ENCODE measurements at regions not wholly inside any gene's neighbourhood (a gene's known extent, or its start where the extent isn't known, plus 50 kb on each side); places are given as distances from the start of the nearest gene placed in this dataset.

DNA sequence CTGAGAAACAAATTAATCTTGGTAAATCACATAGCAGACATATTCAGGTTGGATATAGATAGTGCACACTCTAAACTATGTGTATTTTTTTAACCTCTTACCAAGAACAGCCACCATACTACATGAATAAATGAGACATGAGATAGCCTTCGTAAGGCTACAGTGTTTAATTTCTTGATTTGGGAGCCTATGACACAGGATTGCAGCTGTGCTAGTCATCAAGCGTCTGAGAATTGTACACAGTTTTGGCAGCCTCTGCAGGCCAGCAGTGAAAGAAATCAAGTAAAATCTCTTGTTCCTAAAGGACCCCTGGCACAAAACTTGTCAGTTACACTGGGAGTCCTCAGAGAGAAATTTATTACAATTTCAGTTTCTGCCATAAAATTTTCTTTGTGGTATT, 236.1 kb downstream of the C12orf50 start:
- DNase-seq (ENCODE audit: low spot score) = no peak

DNA sequence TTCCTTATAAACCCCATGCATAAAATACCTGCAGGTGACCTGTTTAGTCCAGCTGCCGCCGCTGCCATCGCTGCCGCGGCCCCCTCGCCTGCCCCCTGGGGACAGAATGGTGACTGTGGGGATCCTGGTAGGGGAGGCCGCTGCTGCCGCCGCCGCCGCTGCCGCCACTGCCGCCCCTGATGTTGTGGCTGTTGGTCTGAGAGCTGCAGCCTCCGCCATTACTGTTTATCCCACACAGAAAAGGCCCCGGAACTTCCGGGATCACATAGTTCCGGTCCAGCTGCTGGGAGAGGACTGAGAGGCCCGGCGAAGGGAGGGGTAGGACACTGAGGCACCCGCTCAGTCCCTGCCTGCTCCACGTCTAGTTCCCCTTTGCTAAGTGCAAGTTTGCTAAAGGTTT, 244.9 kb downstream of the C12orf50 start:
- DNase-seq (ENCODE audit: low spot score) = no peak

DNA sequence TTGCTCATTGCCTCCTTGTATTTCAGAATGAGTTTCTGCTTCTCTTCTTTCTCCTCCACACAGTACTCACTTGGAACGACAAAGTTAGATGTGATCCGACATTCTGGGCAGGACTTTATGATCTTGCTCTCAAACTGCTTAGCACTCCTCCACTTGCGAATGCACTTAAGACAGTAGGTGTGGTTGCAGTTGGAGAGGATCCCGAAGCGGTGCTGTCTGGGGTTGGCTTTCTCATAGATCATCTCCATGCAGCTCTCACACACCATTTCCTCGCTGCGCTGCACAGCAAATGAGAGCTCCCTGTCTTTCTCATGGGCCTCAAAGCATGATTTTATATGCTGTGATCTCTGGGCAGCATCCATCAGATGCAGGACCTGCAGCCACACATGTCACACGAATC, 245.7 kb downstream of the C12orf50 start:
- DNase-seq (ENCODE audit: low spot score) = no peak

DNA sequence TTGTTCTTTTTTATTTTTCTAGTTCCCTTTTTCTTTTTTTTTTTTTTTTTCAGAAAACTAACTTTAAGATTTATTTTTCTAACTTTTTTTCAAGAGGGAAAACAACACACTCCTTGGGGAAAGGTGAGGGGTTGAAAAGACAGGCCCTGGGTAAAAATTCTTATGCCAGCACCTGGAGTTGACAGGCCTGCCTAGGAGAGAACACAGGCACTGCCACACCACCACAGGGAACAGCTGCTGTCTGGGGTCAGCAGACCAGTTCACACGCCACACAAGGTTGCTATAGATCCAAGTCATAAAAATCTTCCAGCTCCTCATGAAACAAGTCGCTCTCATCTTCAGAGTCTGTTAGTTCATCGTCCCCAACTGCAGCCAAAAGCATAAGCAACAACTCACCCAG, 246.4 kb downstream of the C12orf50 start:
- no peak for DNase-seq (ENCODE audit: low spot score)

DNA sequence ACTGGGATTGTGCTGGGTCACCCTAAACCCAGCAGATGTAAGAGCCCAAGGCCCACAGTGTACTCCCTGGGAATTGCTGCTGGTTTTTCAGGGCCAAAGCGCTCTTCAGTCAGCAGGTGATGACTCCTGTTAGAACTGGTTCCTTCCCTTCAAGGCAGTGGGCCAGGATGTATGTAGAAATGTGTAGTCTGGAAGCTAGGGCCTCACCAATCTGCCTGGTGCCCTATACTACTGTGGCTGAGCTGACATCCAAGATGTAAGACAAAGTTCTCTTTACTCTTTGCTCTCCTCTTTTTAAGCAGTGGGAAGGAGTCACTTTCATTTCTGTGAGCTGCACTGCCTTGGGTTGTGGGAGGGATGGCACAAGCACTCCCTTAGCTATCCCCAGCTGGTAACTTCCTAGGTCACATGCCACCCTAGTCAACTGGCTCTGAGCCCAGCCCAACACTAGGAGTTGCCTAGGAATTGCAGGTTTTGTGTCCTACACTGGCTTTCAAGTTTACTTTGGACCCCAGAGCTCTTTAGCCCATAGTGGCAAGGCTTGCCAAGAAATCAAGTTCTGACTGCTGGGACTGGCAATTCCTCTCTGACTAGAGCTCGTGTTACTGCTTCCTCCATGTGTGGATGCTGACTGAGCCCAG, 249.2 kb downstream of the C12orf50 start:
- no peak for DNase-seq (ENCODE audit: low spot score)

DNA sequence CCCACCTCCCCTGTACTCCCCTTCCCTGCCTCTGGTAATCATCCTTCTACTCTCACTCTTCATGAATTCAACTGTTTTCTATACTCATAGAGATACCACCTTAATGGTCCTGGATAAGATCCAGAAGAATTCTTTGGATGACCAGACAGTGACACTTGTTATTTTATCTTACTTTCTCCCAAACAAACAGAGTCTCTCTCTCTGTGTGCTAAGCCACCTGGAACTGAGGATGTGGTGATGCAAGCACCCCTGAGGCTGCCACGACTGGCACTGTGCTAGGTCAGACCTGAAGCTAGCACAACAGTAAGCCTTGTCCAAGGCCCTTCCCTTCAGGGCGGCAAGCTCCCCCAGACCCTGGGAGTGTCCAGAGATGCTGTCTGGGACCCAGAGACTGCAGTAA, 250.2 kb downstream of the C12orf50 start:
- DNase-seq (ENCODE audit: low spot score) = no peak

DNA sequence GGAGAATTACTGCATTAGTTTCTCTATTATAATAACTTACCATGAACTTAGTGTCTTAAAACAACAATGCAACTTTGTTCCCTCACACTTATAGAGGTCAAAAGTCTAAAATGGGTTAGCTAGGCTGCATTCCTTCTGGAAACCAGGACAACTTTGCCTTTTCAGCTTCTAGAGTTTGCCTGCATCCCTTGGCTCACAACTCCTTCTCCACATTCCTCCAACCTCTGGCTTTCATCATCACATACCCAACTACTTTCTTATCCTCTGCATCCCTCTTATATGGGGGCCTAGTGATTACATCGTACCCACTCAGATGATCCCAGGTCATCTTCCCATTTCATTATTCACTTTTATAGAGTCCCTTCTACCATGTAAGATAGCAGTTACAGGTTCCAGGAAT, 251.1 kb downstream of the C12orf50 start:
- no peak for DNase-seq (ENCODE audit: low spot score)

DNA sequence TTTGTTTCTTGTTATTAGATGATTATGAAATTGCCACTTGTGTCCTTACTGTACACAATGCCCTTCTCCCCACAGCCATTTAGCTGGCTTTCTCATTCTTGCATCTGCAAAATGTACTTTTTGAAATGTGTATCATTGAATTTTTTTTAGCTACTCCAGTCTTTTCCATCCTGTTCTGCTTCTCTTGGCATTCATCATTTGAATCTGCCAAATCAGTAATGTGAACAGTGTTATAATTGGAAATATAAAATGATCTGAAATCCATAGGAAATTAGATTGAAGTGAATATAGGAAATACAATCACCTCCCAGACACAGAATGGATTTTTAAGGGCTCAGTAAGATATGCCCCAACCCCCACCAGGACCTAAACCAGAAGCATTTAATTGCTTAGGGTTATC, 253.4 kb downstream of the C12orf50 start:
- no peak for DNase-seq (ENCODE audit: low spot score)

DNA sequence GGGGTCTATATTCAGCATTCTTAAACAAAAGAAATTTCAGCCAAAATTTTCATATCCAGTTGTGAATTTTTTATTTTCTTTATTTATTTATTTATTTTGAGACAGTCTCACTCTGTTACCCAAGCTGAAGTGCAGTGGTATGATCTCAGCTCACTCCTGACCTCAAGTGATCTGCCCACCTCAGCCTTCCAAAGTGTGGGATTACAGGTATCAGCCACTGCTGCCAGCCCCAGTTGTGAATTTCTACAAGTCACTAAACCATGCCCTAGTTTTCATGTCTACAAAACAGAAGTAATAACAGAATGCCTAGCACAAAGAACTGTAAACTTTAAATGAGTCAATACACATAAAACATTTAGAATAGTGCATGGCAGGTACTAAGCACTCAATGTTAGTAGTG, 254.2 kb downstream of the C12orf50 start:
- no peak for DNase-seq (ENCODE audit: low spot score)

DNA sequence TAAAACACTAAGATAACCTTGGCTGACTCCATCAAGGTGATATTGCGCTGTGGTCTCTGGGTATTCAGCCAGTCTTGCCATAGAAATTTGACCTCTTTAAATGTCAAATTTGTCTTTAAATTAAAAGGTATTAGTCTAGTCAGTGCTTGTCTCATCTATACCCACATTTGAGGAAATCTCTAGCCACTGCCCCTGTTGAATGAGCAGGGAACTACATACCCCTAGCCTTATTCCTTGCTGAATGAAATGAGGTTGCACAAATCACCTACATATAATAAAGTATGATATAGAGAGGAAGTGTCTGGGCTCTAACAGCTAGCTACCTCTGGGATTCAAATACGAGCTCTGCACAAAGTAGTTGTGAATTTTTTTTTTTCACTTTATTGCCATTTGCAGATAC, 256.8 kb downstream of the C12orf50 start:
- no peak for DNase-seq (ENCODE audit: low spot score)

DNA sequence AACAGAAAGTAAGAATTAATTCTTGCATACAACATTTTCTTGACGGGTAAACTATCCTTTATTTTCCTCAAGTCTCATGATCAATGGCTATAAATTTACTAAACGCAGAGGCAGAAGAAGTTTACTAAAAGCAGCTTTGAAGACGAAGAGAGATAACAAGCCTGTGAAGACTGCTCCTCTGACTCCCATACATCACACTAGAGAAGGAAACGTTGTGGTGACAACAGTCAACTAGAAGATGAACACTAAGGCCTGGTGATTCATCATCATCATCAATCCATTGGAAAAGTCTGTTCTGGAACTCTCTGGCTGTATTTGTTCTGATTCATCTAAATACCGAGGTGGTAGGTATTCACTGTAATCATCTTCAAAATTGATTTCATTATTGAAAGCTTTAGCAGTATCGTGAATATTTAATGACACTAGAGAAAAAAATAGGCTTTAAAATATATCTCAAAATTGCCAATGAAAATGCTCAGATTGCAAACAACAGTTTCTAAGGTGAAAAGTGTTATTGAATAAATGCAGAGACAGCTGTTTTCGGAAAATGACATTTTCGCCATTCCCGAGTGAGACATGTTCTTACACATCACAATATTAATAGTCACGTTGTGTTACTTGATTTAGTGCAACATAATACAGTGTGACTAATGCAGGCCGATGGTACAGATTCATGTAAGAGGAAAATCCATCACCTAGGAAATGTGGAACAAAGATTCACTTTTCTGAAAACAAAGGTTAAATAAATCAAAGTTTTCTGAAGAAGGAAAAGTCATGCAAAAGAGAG, 260.5 kb downstream of the C12orf50 start:
- DNase-seq (ENCODE audit: low spot score) = no peak

DNA sequence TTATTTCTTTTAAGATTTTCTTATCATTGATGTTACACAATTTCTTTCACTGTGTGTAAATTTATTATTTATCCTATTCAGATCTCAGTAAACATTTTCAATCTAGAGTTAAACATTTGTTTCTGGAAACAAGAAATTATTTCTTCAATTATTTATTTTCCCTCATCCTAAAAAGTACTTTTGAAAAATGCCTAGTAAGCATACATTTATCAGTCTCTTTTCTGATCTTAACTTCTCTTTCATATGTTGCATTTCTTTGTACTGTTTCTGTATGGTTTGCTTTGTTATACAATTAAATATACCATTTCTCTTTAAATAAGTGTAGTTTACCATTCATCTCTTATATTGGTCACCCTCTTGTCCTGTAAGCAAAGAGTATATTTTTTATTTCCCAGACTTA, 263.2 kb downstream of the C12orf50 start:
- no peak for DNase-seq (ENCODE audit: low spot score)

DNA sequence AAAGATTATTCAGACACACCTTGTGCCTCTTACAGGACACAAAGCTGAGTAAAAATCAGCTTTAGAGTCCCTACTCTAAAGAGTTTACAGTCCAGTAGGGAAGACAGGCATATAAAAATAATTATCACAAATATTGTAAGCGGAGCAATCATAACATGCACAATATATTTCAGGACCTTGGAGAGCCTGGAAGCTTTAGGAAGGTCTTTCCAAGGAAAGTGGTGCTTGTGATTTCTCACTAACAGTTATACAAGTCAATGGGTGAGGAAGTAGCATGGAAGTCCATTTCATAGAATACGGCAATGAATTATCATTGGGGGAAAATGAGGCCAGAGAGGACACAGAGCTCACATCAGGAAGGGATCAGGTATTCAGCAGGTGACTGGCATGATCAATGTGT, 268.3 kb downstream of the C12orf50 start:
- DNase-seq (ENCODE audit: low spot score) = no peak

DNA sequence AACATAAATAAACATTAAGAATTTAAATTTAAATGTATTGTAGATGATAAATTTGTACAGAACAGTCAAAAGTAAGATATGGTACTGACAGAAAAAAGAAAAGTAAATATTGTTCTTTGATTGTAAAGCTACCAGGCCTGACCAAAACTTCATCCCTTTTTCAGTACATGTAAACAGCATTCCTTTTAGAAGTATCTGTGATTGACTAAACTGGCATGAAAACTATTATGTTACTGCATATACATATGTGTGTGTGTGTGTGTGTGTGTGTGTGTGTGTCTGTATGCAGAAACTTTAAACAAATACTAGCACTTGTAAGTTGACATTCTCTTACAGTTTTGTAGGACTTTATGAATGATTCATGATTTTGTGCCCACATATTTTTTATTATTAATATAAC, 270.9 kb downstream of the C12orf50 start:
- DNase-seq (ENCODE audit: low spot score) = no peak

DNA sequence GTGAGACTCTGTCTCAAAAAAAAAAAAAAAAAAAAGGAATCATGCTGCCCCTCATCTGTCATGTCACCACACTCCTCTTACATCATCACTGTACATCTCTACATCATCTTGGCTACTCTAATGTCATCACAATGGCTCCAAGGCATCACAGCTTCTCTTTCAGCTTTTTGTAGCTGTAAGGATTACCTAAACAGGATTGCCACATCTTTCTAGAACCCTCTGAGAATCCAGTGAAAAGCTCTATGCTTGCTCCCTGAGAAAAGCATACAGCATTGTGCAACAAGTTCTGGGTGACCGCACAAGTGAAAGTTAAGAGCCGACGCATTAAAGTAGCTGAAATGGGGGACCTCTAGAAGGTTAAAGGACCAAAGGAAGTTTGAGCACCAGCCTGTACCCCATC, 272.5 kb downstream of the C12orf50 start:
- no peak for DNase-seq (ENCODE audit: low spot score)

DNA sequence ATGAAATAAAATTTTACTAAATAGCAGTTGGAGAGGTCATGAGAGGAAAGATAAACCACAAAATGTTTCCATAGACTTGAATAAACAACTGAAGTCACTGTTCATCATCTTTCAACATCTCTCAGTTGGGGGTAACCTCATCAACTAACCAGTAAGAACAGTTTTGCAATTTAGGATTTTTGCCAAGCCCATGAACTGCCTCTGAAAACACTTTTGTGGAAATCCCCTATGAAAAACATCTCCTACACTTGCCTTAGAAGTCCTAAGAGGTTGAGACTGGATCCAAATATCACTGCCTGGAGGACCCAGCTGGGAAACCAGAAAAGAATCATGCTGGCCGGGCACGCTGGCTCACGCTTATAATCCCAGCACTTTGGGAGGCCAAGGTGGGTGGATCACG, 273.1 kb downstream of the C12orf50 start:
- DNase-seq (ENCODE audit: low spot score) = no peak

DNA sequence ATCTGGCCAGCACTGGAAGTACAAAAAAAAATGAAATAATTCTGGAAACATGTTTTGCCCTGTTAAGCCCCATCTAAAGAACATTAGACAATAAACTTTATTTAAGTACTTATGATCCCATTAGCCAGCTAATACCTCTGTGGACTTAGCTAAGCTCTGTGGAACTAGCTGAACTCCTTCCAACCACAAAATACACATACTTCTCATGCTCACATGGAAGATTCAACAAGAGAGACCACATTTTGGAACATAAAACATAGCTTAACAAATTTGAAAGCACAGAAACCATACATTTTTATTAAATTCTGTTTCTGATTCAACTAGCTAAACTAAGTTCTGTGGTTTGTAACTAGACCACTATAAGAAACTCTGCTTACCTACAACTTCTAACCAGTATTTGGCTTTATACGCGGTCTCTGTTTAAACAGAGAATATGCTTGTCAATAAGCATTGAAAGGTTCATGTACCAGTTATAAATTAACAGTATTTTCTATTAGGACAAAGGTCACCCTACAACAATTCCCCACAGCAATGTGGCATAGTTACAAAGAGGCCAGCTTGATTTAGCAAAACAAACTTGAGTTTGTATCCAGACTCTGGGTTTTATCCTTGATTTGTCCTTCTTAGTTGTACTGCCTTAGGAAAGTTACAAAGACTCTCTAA, 300.1 kb downstream of the C12orf50 start:
- no peak for DNase-seq (ENCODE audit: low spot score)

DNA sequence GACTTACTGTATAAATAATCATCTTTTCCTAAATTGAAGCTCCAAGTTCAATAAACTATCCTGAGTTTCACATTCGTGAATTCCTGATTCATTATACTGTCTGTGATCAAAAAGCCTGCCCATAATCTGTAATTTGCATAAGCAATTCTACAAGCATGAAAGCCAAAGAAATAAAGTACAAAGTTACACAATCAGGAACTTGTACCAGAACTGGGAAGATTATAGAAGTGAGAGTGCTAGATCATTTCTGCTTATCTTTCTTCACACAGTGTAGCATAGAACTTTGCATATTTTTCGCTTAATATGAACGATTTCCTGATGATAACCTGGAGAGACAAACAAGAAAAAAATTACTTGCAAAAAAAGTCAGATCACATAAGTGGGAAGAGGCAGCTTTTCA, 308.2 kb downstream of the C12orf50 start:
- no peak for DNase-seq (ENCODE audit: low spot score)

DNA sequence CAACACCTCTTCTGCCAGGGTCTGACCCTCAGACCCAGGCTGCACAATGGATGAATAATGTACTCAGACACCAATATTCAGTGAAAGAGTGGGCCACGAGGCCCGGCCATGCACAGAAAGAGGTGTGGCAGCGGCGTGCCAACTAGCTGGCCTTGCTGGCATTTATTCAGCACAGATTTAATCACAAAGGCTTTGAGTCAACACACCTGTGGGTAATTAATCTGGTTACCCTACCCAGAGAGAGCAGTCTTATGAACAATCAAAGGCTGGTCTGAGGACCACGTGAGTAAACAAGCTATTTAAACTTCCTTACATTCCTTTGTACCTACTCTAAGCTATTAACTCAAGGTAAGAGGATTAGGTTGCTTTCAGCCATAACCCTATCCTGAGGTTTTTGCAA, 324.8 kb downstream of the C12orf50 start:
- no peak for DNase-seq (ENCODE audit: low spot score)

DNA sequence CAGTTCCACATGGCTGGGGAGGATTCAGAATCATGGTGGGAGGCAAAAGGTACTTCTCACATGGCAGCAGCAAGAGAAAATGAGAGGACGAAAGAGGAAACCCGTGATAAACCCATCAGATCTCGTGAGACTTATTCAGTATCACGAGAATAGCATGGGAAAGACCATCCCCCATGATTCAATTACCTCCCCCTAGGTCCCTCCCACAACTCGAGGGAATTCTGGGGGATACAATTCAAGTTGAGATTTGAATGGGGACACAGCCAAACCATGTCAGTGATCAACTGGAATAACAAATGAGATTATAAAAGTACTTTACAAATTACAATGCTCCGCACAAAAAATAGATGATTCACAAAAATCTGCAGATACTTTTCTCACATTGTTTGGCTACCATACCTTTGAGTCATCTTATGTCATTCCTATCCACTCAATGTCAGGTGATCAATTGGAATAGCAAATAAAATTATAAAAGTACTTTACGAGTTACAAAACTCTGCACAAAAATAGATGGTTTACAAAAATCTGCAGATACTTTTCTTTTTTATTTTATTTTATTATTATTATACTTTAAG, 338.9 kb downstream of the C12orf50 start:
- no peak for DNase-seq (ENCODE audit: low spot score)

DNA sequence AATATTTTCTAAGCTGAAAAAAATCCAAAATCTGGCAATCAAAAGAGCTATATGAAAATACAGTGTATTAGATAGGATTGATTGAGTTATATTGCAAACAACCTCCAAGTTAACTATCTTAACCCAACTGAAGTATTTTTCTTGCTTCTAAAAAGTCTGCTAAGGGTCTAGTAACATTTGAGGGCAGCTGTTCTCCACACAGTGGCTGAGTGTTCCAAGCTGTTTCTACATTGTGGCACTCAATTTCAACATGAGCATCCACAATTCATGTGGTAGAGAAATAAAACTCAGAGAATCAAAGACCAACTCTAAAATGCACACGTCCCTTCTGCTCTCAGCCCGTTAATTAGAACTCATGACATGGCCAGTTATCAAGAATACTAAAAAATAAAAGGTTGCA, 340.0 kb downstream of the C12orf50 start:
- no peak for DNase-seq (ENCODE audit: low spot score)

DNA sequence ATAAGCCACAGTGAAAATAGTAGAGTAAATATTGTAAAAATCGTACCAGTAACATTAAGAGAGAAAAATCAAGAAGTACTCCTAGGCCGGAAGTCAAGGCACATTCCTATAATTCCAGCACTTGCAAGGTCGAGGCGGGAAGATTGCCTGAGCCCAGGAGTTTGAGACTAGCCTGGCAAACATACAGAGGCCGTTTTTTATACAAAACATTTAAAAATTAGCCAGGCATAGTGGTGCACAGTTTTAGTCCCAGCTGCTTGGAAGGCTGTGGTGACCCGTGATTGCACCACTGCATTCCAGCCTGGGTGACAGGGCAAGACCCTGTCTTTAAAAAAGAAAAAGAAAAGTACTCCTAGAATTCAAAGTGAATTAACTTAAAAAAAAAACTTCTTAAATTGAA, 341.8 kb downstream of the C12orf50 start:
- no peak for DNase-seq (ENCODE audit: low spot score)

DNA sequence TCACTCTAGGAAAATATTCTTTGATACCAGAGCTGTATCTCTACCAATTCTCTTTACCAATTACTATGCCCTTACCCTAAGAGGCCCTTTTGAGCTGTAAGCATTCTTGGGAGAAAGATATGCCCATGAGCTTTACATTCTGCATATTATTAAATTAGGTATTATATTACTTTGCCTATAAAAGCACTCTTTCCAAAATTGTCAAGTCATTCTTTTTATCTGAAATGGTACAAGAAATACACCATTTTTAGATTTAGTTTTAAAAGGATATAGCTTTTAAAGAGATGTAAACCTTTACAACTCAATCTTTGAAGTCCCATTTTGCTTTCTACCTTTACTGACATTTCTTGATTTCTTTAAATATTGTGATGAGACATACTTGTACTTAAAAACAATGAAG, 343.5 kb downstream of the C12orf50 start:
- DNase-seq (ENCODE audit: low spot score) = no peak

All from NAMALWA (cell line).